TTC549 (cell line): ENCODE measurements at regions not wholly inside any gene's neighbourhood (a gene's known extent, or its start where the extent isn't known, plus 50 kb on each side); places are given as distances from the start of the nearest gene placed in this dataset.
"Not testable (repeated sequence)": the region's sequence is repeated elsewhere in the genome, so short reads cannot be mapped to it uniquely, and the experiment has no call there.

Source experiments
- FAIRE-seq: peaks from 2 replicates; lab custom pipeline; 2012; peaks lifted over from hg19 to GRCh38; lab: Jason Lieb, UNC

DNA sequence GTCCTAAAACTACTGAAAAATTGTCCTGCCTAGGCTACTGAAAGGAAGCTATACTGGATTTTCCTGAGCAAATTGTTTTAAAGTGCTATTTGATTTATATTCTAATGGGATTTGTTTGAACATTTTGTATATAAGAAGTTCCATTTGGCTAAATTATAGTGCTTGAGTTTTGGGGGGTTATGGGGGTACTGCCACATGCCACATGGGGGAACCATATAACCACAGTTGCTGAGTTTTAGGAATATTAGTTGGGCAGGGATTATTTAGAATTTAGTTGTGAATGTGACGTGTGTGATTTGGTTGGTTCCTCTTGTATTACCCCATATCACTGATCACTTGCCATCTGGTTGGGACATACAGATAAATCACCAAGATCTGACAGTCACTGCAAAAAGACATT lies 224.5 kb upstream of the TAPT1 start:
- no peak for FAIRE-seq

DNA sequence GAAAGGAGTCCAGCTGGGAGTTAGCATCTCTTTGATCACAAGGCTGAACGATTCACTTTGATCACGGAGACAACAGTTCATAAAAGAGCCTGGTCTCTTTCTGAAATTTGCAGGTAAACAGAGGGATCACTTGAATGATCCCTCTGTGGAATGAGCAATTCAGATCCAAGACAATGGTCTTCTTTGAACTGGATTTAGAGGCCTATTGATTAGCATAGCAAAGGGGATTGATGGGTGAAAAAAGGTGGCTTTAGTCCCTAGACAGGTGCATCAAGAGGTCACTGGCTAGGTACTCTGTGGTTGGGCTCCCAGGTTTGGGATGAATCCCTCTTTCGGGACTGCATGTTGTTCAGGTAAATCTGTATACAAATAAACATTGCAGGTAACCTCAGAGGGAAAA lies 223.8 kb upstream of the TAPT1 start:
- FAIRE-seq, result no peak

DNA sequence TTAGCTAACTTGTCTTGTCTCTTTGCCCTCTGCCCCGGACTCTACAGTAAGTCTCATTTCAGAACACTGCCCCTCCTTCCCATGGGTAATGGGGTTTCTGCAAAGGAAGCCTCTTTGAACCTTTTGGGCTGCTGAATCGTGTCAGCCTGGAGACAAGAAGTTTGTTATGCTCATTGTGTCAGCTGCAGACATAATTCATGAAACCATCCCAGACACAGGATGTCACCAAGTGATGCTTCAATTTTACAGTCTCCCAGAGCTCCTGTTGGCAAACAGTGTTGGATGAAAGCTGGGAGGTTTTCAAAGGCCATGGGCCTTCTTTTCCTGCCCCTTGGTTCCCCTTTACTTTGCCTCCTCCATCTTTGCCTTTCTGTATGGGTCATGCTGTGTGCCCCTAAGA lies 223.1 kb upstream of the TAPT1 start:
- FAIRE-seq, result no peak

DNA sequence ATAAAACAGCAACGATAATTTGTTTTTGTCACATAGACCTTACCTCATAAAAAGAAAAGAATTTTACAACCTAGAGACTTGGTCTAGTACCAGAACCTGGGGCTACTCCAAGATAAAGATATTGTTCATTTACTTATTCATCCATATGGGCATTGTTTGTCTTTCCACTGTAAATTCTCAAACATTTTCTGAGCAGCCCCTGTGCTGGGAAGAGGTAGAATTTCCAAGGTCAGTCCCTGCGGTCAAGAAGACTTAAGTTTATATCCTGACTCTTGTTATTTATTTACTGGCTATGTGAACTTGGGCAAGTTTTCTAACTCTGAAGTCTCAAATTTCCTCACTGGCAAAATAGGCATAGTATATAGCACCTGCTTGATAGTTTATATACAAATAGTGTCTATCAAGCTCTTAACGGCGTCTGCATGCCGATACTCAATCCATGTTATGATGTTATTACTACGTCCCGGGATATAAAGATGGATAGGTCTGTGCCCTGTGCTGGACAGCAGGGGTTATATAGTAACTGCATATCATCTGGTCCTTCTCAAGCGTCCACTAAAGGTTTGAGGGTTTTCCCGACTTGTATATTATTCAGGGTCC lies 222.1 kb upstream of the TAPT1 start:
- FAIRE-seq, result no peak

DNA sequence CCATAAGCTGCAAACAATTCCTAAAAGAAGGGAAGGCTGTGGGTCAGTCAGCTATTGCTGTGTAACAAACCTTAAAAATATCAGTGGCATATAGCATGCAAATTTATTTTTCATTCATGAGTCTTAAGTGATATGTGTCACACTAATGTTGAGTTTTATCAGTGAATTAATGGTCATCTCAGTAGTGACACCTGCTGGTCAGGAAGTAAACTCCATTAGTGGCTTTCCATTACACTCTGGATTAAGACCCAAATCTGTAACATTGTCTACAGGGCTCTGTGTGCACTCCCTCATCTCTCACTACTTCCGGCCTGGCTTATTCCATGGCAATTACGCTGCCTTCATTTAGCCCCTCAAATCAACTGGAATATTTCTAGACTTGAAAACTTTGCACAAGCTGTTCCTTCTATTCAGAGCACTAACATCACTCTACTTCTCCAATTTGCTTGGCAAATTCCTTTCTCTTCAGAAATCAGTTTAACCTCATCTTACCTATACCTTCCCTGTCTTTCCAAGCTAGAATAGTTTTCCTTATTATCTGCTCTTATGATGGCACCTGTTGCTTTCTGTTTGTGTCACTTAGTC lies 217.3 kb upstream of the TAPT1 start:
- no peak for FAIRE-seq

DNA sequence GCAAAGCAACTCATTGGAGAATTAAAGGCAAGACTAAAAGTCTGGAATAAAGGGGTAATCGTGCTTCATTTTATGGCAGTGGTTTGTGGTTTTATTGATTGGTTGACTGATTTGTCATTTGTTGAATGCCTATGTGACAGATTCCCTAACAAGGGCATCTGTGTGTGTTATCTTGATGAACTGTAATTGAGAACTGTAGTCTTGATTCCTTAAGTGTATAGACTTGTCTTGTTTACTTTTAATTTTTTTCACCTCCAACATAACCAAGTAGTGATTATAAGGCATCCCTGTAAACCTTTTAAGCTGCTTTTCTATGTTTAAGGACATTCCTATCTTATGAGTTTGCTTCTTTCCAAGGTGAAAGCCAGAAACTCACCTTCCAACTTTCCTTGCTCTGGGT lies 216.0 kb upstream of the TAPT1 start:
- FAIRE-seq, result no peak

DNA sequence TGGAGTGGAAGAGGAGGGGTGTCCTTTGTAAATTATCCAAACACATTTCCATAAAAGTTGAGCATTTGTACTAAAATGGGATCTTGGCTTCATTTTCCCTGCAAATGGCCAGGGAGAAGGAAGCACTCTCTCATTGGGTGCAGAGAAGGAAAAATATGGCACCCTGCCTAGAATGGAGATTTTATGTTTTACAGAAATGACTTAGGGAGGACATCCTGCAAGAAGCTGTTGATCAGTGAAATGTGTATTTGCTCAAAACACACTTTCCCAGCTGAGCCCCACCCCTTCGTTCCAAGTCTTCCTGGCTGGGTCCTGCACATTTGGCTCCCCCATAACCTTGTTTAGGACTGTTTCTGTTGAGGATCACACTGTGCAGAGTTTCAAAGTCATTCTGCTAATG lies 213.5 kb upstream of the TAPT1 start:
- no peak for FAIRE-seq

DNA sequence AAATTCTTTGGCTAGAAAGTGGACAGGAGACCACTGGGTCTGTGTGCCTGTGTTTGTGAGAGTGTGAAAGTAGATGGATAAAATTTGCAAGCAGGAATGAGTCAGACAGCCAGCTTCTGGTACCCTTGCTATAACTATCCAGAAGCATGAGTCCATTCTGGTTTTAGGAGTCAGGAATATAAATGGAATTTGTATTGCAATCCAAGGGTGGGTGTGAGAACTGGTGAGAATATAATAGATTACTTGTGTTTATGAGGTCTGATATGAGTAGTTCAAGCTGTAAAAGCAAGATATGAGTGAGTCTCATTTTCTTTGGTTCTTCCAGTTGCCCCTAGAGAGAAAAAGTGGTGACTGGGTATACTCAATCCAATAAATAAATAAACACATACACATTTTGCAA lies 212.7 kb upstream of the TAPT1 start:
- FAIRE-seq, result no peak

DNA sequence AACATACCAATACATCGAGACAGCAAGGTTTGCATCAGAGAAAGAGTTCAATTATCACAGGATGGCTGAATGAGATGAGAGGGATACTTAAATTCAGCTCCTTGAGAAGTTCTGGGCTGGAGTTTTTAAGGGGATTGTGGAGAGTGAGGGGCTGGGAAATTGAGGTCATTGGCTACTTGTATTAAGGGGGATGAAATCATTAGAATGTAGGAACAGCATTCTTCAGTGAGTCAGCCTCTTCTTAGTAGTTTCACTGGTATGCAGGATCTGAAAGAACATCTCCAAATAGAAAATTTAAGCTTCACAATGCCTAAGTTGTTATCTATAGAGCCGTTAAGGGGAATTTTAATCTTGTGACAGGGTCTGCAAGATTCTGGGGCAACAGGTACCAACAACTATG lies 211.6 kb upstream of the TAPT1 start:
- FAIRE-seq, result no peak

DNA sequence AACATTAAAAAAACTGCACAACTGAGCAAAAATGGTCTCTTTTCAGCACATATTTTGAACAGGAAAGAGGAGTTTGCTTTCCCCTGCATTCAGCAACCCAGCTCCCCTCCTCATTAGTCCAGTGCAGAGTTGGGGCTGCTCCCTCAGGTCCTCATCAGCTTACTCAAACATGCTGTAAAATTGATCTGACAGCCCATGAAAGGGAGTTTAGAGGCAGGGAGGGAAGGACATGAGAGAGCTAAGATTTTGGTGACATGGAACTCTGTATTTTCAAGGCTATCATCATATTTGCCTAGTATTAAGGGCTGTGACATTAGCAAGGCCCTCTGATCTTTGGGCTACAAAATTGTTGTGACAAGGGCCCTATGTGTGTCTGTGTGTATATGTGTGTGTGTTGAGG lies 205.6 kb upstream of the TAPT1 start:
- no peak for FAIRE-seq

DNA sequence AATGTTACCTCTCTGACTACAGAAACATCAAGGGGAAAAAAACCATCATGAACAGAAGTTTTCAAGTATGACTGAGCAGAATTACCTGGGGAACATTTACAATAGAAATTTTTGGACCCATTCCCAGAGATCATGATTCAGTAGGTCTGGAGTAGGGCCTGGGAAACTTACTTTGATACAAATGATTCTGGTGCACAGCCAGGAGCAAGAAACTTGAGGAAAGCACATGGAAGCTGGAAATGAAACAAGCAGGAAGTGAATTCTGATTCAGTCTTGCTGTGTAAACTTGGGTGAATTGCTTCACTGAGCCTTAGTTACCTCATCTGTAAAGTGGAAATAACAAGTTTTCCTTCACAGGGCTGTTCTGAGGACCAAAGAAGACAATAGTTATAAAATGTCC lies 192.5 kb upstream of the TAPT1 start:
- FAIRE-seq, result no peak

DNA sequence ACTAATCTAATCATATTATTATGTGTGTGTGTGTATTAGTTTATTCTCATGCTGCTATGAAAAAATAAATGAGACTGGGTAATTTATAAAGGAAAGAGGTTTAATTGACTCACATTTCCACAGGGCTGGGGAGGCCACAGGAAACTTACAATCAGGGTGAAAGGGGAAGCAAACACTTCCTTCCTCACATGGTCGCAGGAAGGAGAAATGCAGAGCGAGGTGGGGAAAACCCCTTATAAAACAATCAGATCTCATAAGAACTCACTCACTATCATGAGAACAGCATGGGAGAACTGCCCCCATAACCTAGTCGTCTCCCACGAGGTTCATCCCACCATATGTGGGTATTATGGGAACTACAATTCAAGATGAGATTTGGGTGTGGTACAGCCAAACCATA lies 190.9 kb upstream of the TAPT1 start:
- FAIRE-seq, result no peak

DNA sequence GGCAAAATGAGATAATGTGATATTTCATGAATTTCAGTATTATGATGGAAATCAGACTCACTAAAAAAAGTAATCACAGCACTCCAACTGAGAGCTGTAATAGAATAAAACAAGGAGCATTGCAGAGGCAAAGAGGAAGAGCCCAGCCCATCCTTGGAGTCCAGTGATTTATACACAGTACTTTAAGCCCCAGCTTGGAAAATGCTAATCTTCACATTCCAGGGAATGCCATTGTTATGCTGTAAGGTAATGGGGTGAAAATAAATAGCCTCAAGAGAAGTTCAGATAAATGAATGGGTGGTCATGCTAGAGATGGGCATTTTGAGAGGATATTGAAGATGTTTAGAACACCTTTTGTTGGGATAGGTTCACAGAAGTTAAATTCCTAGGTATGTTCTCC lies 190.3 kb upstream of the TAPT1 start:
- no peak for FAIRE-seq

DNA sequence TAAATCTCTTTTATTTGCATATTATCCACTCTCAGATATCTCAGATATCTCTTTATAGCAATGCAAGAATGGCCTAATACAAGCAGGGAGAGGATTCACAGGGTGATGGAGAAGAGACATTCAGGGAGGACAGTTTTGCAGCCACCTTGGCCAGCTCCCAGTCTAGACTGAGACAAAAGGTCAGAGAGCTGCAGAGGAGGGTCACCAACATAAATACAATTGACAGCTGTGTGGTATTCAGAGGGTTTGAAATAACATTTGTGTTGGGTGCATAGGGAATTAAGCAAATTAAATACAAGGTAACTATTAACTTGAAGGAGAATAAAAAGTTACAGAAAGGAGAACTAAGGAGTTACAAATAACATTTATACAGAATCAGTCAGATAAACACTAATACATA lies 189.5 kb upstream of the TAPT1 start:
- FAIRE-seq, result no peak

DNA sequence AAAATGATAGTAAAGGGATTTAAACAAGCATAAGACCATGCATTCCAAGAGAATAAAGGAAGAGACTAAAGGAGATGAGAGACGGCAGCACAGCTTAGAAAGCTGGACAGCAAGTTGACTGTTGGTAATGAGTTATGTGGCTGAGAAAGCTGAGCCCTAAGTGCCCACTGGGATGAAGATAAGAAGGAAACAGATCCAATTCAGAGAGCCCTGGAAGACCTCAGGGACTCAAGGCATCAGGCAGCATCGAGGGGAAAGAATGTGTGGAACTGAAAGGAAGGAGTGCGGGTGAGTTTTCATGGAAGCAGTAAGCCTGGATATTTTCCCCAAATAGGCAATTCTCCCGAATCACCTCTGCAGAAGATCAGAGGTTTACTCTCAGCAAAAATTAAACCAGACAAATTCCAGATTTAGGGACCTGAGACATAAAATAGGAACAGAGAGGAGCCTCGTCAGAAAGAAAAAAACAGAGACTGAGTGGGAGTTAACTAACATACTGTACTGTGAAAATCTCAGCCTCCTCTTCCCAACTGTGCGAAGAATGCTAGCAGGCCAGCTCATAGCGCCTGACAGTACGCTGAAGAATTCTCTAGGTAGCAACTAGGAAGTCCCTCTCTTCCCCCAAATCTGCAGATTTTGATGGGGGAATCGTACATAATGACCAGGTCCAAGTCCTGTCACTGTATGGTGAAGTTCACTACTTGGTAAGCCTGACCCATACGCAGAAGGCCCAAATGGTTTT lies 187.7 kb upstream of the TAPT1 start:
- FAIRE-seq, result no peak

DNA sequence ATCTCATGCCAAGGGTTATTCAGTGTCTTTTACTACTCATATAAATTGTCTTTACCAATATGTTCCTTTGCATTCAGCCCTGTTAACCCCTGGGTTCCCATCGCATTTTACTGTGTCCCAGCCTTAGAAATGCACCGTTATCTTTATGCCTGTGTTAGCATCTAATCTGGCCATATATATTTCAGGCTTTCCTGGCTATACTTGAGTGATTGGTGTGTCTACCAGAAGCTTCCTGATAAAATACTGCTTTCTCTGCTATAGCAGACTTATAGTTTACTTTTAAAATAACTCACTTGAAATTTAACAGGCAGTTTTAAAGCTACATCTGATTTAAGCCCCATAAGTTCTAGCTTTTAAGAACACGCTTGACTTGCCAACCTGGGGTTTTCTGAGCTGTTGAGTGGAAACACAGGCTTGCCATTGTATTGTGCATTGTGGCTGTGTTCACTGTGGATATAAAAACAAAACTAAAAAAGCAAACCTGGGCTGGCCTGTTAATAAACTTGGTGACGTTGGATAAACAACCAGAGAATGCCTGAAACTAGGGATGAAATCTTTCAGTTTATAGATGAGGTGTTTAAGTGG lies 185.3 kb upstream of the TAPT1 start:
- no peak for FAIRE-seq

DNA sequence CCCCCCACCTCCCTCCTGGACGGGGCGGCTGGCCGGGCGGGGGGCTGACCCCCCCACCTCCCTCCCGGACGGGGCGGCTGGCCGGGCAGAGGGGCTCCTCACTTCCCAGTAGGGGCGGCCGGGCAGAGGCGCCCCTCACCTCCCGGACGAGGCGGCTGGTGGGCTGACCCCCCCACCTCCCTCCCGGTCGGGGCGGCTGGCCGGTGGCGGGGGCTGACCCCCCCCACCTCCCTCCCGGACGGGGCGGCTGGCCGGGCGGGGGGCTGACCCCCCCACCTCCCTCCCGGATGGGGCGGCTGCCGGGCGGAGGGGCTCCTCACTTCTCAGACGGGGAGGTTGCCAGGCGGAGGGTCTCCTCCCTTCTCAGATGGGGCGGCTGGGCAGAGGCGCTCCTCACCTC lies 166.9 kb upstream of the TAPT1 start:
- not testable (repeated sequence) for FAIRE-seq

DNA sequence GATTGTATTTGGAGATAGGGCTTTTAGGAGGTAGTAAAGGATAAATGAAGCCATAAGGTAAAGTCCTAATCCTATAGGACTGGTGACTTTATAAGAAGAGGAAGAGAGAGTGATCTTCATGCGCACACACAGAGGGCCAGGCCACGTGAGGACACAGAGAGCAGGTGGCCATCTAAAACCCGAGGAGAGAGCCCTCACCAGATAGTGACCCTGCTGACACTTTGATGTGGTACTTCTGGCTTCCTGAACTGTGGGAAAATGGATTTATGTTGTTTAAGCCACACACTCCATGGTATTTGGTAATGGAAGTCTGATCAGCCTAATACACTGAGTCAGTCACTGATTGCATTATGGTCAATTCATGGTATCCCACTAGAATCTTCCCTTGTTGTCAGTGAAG lies 164.9 kb upstream of the TAPT1 start:
- FAIRE-seq, result no peak

DNA sequence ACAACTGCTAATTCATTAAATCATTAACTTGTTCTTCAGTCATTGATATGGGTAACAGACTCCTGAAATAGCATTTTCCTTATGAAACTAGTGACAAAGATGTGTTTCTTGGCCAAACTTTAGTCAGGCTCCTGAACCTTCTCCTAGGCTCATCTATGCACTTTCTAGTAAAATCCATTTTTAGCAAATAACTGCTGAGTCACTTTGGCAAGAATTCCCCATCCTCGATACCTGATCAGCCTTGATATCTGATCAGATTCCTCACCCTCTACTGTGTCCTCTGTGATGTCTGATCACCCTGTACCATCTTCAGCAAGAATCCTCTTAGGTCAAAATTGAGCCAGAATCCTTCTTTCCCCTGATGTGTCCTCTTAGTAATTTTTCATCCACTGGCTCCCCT lies 161.2 kb upstream of the TAPT1 start:
- no peak for FAIRE-seq

DNA sequence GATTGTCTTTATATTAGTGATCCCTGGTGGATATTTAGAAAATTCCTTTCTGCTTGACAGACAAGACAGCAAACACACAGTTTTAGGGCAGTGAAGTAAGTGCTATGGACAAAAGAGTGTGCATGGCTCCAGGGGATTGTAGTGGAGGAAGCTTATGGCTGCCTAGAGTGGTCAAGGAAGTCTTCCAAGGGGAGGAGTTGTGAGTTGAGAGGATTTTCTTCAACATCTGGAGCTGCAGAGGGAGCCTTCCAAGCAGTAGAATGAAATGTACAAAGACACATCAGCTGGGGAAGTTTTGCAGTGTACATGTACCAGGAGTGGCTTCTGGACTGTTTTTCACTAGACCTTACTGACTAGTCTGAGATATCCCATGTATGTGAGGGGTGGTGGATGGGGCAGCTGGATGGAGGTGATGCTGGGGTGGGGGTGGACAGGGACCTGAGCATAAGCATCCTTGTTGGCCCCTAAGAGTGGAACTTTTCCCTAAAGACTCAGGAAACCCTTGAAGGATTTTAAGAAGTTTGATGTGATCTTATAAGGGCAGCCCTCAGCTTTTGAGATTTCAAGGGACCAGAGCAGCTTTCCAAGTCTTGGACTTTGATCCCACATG lies 160.5 kb upstream of the TAPT1 start:
- FAIRE-seq, result no peak

DNA sequence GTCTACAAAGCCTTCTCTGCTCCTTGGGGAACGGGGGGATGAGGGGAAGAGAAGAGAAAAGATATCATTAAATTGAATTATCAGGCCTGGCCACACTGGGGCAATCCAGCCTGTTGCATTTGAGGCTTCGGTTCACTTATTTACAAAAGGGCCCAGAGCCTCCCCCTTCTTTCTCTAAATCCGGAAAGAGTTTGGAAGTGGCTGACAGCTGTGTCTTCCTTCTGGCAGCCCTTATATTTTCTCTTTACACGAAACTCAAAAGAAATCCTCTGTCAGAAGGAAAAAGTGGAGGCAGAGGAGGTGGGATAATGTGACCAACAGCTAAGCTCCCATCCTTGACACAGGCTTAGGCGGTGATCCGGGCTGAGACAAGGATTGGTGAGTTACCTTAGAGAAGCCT lies 158.3 kb upstream of the TAPT1 start:
- no peak for FAIRE-seq

DNA sequence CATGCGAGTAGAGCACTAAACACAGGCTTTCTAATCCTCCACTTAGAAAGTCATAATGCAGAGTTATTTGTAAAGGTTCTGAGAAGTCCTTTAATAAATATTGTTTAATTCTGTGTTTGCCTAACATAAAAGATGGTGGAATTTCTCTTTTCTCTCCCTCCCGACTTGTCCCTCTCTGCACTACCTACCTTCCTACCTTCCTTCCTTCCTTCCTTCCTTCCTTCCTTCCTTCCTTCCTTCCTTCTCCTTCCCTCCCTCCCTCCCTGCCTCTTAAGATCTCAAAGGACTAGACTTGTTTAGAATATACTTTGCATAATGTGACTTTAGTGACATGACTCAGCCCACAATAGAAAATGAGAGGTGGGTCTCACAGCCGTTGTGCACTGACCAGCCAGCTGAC lies 156.3 kb upstream of the TAPT1 start:
- FAIRE-seq, result no peak

DNA sequence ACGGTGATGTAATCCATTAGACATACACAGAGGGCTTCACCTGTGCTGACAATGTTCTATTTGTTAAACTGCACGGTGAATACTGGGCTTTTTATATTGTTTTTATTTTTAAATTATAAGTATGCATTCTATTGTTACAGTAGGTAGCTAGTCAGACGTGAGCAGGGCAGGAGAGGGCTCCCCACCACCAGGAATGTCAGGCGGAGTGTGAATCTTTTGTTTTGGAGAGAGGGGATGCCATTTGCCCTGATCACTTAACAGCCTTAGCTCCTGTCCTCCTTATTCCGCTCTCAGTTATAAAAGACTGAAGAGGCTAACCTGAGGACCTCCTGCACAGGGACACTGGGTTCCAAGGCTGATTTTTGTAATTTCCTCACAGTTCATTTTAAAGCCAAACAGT lies 151.6 kb upstream of the TAPT1 start:
- no peak for FAIRE-seq
